ENCODE measurements at regions not wholly inside any gene's neighbourhood (a gene's known extent, or its start where the extent isn't known, plus 50 kb on each side); places are given as distances from the start of the nearest gene placed in this dataset.

DNA sequence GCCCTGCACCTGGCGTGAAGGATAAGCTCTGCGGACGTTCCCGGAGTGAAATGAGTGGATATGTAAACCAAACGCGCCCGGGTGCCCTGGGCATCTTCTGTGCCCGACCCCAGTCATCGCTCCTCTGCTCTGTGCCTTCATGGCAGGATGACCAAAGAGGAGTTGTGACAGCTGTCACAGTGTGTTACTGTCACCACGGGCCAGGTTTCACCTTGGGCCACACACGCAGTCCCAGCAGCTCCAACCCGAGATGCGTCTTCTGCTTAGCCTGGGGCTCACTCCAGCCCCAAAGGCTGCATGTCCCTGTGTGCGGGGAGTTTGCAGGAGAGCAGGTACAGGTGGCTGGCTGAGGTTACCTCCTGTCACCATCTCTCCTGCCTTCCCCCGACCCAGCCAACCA, 311.6 kb downstream of the BMP7 start:
- TF ChIP-seq, protein P1, sequence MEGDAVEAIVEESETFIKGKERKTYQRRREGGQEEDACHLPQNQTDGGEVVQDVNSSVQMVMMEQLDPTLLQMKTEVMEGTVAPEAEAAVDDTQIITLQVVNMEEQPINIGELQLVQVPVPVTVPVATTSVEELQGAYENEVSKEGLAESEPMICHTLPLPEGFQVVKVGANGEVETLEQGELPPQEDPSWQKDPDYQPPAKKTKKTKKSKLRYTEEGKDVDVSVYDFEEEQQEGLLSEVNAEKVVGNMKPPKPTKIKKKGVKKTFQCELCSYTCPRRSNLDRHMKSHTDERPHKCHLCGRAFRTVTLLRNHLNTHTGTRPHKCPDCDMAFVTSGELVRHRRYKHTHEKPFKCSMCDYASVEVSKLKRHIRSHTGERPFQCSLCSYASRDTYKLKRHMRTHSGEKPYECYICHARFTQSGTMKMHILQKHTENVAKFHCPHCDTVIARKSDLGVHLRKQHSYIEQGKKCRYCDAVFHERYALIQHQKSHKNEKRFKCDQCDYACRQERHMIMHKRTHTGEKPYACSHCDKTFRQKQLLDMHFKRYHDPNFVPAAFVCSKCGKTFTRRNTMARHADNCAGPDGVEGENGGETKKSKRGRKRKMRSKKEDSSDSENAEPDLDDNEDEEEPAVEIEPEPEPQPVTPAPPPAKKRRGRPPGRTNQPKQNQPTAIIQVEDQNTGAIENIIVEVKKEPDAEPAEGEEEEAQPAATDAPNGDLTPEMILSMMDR (conservative IDR thresholded peaks at IDR 0.05) = no peak
- no peak for TF ChIP-seq ZFX (IDR thresholded peaks at IDR 0.05)
- H3K27ac ChIP-seq = no peak overlapping the region

DNA sequence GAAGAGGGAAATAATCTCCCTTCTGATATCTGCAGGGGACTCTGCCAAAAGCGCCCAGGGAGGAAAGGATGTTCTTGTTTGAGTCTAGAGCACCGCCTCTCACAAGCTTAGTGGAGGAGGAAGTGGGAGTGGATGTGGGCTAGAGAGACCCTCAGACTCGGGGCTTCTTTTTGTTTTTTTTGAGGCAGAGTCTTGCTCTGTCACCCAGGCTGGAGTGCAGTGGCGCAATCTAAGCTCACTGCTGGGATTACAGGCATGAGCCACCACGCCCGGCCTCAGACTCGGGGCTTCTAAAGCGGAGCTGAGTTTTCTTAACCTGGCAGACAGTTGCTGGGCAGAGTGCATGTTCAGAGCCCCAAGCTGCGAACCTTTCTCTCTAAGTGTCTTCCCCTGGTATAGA, 310.8 kb downstream of the BMP7 start:
- TF ChIP-seq, protein P1 (conservative IDR thresholded peaks at IDR 0.05) = no peak
- TF ChIP-seq ZFX (IDR thresholded peaks at IDR 0.05) = no peak
- no peak overlapping the region for H3K27ac ChIP-seq

DNA sequence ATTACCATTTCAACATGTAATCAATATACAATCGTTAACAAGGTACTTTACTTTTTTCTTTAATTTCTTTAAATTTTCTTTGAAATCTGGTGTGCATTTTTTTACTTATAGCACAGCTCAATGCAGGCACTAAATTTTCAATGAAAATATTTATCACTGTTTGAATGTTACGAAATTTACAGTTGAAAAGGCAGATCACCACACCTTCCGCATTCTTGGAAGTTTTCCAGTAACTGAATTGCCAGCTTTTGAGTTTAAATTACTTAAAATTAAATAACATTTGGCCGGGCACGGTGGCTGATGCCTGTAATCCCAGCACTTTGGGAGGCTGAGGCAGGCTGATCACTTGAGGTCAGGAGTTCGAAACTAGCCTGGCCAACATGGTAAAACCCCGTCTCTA, 309.9 kb downstream of the BMP7 start:
- no peak overlapping the region for H3K27ac ChIP-seq
- TF ChIP-seq ZFX (IDR thresholded peaks at IDR 0.05) = no peak
- TF ChIP-seq, protein P1 (conservative IDR thresholded peaks at IDR 0.05) = no peak

DNA sequence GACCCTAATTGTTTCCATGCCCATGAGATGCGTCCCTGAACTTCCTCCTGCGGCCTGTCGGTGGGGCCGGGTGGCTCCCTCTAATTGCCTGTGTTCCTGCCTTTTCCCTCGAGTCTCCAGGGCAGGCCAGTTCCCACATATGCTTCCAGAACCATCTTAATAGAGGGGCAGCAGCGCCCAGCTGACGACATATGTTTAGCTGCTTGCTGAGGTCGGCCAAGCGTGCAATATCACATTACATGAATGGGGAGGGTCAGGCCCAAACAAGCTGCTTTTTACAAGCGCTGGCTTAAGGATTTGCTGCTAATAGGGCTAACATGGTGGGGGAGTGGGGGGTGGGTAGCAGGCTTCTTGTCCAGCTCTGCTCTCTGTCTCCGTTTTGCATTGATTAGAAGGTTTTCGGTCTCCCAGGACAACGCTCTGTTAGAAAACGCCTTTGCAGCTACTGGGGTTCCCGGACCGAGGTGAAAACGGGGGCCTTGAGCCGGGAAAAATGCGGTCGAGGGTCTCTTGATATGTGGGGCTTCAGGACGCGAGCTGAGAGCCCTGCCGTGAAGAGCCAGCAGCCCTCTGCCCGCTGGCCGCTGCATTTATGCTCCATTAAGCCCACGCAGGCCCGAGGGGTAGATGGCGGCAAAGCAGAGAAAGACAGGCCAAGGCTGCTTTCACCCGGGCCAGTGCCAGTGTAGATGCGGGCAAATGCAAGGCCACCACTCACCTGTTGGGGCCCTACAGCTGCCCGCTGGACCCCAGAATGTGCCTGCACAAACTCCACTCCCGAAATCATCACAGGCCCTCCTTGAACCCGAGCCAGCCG, 308.5 kb downstream of the BMP7 start:
- TF ChIP-seq ZFX (IDR thresholded peaks at IDR 0.05) = no peak
- TF ChIP-seq, protein P1 (conservative IDR thresholded peaks at IDR 0.05) = no peak
- no peak overlapping the region for H3K27ac ChIP-seq

DNA sequence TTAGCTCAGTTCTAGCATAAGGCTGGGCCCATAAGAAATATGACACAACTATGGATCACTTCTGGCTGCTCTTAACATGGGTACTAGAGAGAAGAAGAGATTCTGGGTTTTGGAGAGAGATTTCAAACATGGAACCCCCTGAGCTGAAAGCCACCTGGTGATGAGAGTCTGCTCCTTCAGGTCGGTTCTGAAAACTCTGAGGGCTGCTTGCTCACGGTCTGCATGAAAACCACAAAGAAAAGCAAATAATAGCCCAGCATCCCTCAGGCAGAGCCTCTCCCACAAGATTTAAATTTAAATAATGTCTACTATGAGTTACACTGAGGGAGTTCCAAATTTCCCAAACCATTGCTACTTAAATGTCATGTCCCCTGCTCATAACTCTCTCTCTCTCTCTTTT, 301.5 kb downstream of the BMP7 start:
- no peak overlapping the region for H3K27ac ChIP-seq
- TF ChIP-seq ZFX (IDR thresholded peaks at IDR 0.05) = no peak
- TF ChIP-seq, protein P1 (conservative IDR thresholded peaks at IDR 0.05) = no peak

DNA sequence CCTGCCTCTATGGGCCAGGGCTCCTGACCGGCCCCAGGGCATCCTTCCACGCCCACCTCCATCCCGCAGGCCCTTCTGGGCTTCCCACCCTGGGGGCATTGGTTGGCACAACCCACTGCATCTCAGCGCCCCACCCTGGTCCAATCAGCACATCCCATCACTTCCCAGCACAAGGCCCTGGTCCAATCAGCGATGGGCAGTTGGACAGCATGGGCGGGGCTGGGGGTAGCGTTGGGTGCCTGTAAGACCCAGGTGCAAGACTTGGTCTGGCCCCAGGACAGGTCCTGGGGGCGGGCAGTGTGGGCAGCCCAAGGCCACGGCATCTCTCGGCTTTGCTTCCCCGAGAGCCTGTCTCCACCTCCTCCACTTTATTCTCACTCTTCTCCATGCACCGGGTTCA, 298.5 kb downstream of the BMP7 start:
- TF ChIP-seq, protein P1 (conservative IDR thresholded peaks at IDR 0.05) = no peak
- no peak for TF ChIP-seq ZFX (IDR thresholded peaks at IDR 0.05)
- H3K27ac ChIP-seq = no peak overlapping the region

DNA sequence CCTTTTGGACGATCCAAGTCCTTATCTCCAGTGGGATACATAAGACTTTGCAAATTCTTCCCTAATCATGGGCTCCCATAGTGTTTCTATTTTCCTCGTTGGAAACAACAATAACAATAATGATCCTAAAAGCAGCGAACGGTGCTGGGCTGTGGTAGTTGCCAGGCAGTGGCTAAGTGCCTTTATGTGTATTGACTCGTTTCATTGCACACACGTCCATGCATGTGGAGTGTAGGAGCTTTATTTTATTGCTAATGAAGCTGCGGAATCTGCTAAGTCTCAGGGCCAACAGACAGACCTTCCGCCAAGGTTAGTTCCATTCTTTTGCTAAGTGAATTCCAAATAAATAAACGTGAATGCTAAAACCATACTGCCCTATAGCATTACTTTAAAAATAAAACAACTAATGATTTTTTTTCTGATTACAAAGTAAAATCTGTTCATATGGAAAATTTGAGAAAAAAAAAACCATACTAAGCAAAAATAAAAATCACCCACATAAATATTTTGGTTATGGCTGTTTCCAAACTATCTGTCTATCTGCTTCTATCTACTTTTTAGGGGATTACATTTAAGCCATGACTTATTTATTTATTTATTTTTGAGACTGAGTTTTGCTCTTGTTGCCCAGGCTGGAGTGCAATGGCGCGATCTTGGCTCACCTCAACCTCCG, 297.9 kb downstream of the BMP7 start:
- TF ChIP-seq, protein P1 (conservative IDR thresholded peaks at IDR 0.05) = no peak
- TF ChIP-seq ZFX (IDR thresholded peaks at IDR 0.05) = no peak
- H3K27ac ChIP-seq = no peak overlapping the region
